AG09319 (cell line): ENCODE measurements at regions not wholly inside any gene's neighbourhood (a gene's known extent, or its start where the extent isn't known, plus 50 kb on each side); places are given as distances from the start of the nearest gene placed in this dataset.

Source experiments
- DNase-seq: peaks from one replicate; pipeline ENCODE4 v3.0.0-alpha.2; 2010; ENCODE audit warnings: low read depth; ENCODE audit errors: extremely low read depth
- TF ChIP-seq, protein P1 (sequence below): IDR thresholded peaks from 2 replicates; pipeline ENCODE4 v1.5.1; 2011; ENCODE audit warnings: low read depth, mild to moderate bottlenecking, inconsistent platforms, low read length, moderate library complexity

DNA sequence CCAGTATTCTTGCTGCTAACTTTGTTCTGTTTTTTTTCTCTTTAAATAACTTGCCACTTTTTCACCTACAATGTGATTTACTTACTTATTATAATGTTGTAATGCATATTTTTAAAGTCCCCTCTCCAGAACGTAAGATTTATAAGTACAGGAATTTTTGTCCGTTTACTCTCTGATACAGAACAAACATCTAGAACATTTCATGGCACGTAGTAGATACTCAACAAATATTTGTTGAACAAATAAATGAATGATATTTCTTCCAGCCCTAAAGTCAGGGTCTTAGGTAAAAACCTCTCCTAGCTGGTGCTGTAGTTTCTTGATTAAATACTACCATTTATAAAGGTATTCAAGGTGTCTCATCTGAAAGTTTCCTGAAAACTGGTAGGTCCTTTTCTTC is 125.1 kb downstream of the ZBTB18 start:
- TF ChIP-seq, protein P1, sequence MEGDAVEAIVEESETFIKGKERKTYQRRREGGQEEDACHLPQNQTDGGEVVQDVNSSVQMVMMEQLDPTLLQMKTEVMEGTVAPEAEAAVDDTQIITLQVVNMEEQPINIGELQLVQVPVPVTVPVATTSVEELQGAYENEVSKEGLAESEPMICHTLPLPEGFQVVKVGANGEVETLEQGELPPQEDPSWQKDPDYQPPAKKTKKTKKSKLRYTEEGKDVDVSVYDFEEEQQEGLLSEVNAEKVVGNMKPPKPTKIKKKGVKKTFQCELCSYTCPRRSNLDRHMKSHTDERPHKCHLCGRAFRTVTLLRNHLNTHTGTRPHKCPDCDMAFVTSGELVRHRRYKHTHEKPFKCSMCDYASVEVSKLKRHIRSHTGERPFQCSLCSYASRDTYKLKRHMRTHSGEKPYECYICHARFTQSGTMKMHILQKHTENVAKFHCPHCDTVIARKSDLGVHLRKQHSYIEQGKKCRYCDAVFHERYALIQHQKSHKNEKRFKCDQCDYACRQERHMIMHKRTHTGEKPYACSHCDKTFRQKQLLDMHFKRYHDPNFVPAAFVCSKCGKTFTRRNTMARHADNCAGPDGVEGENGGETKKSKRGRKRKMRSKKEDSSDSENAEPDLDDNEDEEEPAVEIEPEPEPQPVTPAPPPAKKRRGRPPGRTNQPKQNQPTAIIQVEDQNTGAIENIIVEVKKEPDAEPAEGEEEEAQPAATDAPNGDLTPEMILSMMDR = no peak
- no peak for DNase-seq

DNA sequence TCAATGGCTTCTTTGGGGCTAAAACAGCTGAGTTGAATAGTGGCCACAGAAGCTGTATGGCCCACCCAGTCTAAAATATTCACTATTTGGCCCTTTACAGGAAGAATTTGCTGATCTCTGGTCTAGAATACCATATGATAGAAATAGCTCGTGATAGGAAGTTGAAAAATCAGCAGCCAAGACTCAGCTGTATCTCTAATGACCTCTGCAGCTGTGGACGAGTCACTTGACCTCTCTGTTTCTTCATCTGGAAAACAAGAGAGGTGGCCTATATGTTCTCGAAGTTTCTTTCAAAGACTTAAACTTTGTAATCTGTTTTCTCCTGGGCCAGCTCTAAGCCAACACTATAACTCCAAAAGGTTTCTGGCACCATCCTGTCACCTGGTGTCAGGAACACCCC is 129.2 kb downstream of the ZBTB18 start:
- TF ChIP-seq, protein P1 = no peak
- DNase-seq = no peak

DNA sequence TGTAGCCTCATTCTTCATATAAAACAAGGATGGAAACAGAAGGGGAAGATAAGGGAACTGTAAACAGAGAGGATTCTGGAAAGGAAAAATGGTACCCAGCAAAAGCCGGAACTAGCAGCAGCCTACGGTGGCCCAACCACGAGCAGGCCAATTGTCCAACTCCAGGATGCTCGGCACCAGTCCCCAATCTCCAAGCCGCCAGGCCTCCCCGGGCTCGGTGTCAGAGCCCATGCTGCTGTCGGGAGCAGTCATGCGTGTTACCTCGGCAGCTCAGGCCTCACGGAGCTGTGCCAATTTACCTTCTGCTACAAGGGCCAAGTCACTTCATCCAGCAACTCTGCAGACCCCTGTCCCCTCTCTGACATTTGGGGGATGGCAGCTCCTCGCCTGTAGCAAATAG is 130.8 kb downstream of the ZBTB18 start:
- DNase-seq = no peak
- TF ChIP-seq, protein P1 = no peak

DNA sequence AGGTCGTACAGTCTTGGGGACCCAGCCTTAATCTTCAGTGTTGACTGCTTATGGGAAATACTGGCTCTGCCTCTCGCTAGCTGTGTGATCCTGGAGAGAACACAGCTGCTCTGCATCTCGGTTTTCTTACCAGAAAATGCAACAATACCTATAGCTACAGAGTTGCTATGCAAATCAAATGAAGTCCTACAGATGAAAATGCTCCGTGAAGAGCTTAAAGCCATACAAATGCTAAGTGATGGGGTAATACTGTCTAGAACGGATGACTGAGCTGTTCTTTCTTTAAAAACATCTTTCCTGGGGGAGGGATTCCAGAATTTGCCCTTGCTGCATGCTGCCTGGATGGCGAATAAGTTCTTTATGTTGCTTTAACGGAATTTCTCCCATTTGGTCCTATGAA is 132.0 kb downstream of the ZBTB18 start:
- TF ChIP-seq, protein P1 = no peak
- no peak for DNase-seq

DNA sequence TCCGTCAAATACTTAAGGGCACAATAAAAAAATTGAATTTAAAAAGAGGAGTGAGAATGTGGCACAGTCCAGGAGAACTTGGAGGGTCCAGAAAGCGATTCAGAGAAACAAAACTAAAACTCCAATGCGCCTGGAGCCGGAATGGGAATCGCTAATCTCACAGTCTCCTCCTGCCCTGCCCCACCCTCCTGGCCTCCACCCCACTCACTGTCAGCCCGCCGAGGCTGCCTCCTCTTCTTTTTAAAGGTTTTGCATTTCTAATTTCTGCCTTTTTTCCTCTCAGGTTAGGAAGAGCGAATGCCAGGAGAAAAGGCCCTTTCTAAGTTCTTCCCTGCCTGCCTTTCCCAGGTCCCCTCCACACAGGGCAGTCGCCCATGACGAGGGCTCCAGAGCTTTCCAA is 135.3 kb downstream of the ZBTB18 start:
- TF ChIP-seq, protein P1 = no peak
- no peak for DNase-seq

DNA sequence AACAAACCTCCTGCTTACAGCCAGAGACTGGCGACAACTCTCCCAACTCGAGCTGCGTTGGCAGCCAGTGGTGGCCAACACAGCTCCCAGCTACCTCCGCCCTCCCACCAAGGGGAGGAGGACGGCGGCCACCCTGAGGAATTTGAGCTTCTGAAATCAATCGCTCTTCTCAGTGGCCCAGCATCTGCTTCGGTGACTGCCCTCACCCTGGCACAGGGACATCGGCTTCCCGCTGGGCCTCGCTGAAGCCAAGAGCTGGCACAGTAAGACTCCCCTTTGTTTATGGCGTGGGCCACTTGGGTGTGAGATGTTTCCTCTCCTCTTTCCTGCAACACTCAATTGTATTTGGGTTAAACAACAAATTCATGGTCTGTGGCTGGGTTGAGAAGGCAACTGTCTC is 136.2 kb downstream of the ZBTB18 start:
- no peak for DNase-seq
- TF ChIP-seq, protein P1 = no peak

DNA sequence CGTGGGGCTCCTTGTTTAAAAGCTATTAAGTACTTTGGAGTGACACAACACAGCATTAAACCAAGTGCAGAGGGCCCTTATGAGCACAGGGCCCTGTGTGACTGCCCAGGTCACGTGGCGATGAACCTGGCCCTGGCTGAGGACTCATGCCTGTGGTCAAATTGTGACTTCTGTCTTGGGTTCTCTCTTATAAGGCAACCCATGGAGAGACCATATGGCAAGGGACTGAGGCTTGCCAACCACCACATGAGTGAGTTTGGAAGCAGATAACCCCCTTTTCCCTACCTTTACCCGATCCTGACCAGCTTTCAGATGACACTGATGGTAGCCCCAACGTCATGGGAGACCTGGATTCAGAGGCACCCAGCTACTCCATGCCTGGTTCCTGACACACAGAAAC is 140.5 kb downstream of the ZBTB18 start:
- TF ChIP-seq, protein P1 = no peak
- no peak for DNase-seq
